HG03432 (cell line): ENCODE measurements at regions not wholly inside any gene's neighbourhood (a gene's known extent, or its start where the extent isn't known, plus 50 kb on each side); places are given as distances from the start of the nearest gene placed in this dataset.

ENCODE experiments used
- ATAC-seq: cut with Tn5 transposase; IDR thresholded peaks from one replicate; pipeline ENCODE4 v1.9.1; 2021; ENCODE audit warnings: mild to moderate bottlenecking, moderate library complexity; ENCODE audit not compliant: unreplicated experiment

DNA sequence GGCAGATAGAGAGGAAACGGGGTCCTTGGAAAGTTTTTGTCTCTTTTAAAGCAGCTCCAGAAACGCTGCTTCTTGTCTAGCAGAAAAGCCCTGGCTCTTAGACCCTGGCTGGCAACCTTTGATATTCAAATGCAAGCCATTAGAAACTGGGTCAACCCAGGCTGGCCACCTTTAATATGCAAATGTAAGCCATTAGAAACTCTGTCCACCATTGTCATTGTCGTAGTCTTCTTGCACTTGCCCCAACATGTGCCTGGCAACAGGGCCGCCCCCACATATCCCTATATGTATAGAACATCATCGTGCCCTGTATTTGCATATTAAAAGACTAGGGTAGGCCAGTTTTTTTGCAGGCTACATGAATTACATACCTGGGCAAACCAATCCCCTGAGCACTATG is 621.3 kb upstream of the DPP6 start:
- no peak for ATAC-seq

DNA sequence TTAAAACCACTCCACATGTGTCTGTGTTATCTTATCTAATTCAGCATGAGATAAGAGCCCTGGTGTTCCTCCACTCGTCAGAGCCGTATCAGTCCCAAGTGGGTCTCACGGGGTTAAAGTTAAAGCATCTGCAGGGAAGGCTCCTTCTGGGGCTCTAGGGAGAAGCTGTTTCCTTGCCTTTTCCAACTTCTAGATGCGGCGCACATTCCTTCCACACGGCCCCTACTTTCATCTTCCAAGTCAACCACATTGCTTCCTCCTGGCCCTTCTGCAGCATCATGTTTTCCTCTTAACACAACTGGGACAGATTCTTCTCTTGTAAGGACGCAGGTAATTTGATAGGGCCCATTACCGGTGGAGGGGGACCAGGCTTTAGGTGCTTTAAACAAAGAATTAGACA is 620.1 kb upstream of the DPP6 start:
- ATAC-seq, result no peak

GRCh38 chr7:153433223-153433622 is 619.0 kb upstream of the DPP6 start:
- no peak for ATAC-seq

DNA sequence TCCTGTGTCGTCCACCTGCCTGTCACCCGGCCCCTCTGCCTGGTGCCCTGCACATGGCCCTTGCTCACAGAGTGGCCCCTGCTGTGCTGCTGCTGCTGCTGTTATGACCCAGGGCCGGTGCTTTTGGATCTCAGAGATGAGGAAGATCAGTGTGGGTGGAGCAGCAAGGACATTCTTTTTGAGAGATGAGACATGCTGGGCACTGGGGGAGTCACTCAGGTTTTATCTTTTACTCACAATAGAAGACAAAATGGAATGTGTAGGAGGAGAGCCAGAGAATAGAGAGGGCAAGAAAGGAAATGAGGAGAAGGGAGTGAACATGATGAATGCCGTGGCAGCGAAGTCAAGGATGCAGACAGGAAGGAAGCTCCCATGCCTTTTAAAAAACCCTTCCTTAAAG is 611.5 kb upstream of the DPP6 start:
- ATAC-seq, result no peak

DNA sequence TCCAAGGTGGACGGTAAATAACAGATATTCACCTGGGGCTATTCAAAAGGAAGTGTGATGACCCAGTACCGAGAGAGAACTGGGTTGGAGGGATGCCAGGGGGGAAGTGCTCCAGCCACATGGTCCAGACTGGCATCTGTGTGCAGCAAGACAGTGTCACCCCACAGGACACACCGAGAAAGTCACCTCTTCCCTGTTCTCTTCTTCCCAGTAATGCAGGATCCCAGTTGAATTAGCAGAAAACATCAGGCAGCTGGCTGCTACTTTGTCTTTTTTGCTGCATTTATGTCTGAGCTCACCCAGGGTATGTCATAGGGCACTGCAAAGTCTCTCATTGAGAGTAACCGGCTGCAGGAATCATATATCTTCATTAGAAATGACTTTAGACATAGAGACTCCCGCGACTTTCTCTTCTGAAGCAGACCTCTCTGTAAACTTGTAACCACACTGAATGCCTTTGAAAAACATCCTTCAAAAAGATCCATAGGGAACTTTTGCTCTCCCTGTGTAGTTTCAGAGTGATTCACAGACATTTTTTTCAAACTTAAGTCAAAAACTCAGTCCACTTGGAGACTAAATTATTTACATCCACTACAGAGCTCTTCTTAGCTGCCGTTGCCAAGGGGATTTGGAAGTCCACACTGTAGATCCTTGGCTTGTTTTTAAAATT is 609.0 kb upstream of the DPP6 start:
- ATAC-seq, result no peak

DNA sequence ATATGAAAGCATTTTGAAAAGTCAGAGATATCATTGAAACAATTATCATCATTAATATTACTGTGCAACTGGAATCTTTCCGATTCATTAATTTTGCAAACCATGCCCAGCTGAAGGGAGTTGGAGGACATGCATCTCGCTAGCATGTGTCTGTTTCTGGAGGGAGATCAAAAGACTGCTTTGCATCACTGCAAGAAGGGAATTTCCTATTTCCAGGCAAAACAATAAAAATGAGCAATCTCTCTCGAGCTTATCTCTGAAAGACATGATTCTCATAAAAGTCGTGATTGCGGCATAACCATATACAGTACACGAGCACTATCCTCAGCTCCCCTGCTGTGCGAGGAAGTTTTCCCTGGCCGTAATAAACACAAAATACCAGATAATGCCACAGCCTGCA is 607.6 kb upstream of the DPP6 start:
- no peak for ATAC-seq

DNA sequence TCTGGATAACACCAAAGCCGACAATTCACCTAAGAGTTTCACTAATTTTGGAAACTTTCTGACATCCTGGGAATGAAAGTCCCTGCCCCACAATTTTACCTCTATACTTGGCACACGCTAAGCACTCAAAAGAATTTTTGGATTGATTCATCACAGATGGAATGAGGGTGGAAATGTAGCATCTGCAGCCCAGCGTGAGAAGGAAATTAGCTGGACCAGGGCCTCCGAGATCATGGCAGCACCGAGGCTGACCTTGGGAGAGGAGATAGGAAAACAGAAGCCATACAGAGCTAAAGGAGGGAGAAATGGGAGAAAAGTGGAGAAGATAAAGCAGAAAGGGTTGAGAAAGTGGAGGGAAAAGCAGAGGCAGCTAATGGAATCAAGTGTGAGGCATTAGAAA is 606.6 kb upstream of the DPP6 start:
- no peak for ATAC-seq

GRCh38 chr7:153446490-153446889 is 605.7 kb upstream of the DPP6 start:
- no peak for ATAC-seq

- ATAC-seq, result no peak
These were observed 605.2 kb upstream of the DPP6 start for GRCh38 chr7:153447011-153447410.

DNA sequence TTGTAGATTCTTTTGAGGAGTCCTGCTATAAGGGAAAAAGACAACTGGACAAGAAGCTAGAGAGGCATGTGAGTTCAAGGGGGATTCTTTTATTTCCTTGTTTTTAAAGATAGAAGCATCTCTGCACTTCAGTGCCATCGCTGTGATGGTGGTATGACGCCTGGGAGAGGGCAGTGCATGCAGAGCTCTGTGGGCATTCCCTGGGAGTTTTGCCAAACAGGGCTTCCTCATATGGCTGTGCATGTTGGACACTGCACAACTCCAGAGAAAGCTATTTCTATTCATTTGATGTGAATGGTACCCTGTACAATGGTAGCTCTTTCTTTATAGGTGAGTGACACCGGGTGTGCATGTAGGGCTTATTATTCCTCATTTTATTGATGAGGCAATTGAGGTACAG is 599.5 kb upstream of the DPP6 start:
- ATAC-seq, result no peak

DNA sequence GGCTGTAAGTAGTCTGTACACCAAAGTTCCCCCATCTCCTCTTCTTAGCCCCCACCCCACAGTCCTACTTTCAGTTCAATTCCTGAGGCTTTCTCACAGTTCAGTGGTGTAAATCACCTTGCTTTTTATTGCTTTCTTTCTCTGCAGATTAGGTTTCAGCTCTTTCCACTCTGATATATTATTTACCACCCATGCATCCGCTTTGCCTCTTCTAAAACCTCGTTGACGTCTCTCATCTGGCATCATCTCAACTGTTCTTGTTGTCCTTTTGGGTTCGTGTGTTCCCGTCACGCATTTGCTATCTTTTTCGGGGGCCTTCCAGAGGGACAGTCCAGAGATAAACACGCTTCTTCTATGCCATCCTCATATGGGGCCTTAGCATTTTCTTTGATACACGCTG is 597.9 kb upstream of the DPP6 start:
- no peak for ATAC-seq

DNA sequence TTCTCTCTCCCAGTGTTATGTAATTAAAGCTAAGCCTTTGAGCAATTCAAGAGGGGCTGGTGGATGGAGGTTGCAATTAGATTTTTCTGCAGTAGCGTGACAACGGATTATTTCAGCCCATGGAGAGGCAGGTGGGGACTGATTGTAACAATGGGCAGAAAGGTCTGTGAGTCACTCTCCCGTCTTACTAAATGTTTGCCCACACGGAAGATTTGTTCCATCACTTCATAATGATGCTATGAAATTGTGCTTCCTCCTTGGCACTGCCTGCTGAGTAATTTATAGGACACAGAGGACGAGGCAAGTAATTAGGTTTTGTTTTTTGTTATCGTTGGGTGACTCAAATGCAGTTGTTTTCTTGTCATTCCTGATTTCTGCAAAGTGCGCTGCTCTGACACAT is 594.5 kb upstream of the DPP6 start:
- no peak for ATAC-seq

DNA sequence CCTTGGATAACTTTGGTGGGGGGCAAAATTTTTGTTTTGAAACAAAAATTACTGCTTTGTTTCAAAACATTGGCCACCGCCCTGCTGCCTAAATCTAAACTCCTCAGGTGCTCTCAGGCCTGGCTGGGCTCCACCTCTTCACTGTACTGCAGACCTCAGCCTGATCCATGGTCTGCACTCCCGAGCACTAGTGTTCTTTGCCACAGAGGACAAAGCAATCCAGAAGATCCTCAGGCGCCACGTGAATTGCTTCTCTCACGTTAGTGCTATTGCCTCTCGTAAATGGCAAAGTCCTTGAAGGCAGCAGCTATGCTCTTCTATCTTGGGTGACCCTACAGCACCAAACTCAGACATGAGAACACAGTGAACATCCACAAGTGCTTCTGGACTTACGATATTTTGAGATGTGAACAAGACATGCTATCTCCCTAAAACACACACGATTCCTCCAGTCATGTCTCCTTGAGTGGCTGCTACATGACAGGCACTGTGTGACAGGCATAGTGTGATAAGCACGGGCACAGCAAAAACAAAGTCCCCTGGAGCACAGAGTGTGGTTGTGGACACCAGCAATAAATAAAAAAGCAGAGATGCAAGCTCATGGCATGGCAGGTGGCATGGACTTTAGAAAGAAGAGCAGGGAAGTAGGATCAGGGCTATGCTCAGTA is 582.1 kb upstream of the DPP6 start:
- ATAC-seq, result no peak

DNA sequence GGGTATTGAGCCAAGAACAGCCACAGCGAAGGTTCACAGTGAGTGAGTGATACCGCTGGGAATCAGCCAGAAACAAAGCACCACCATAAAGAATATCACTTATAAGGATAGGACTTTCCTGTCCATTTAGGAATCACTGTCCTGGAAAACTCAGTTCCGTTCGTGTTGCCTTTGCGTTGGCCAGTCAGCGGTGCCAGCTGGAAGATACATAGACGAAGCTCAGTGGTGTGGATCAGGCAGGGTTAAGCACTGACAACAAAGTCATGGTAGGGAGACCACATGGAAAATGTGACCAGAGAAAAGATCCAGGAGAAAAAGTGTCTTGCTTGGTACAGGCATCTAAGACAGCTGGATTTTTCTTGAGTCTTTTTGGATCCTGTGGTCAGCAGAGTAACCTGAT is 579.7 kb upstream of the DPP6 start:
- ATAC-seq, result no peak

GRCh38 chr7:153473185-153473584 is 579.0 kb upstream of the DPP6 start:
- ATAC-seq, result no peak

- no peak for ATAC-seq
These were observed 577.0 kb upstream of the DPP6 start for GRCh38 chr7:153475239-153475638.

- no peak for ATAC-seq
These were observed 576.0 kb upstream of the DPP6 start for GRCh38 chr7:153476166-153476565.

DNA sequence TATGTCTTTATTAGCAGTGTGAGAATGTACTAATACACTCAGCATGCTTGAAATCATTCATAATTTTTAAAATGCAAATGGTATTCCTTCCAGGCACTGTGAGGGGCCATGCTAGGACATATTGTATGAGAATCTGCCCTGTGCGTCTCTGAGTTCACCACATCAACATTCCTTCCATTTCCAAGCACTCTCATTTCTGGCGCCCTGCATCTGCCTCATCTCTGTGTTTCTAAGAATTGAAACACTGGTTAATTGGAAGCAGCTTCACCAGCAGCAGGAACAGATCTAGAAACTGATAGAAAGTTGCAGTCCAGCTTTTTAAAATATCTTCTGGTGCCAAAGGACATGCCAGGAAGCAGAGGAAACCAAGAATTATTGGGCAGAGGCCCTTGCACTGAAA is 555.9 kb upstream of the DPP6 start:
- no peak for ATAC-seq

- ATAC-seq, result no peak
These were observed 549.1 kb upstream of the DPP6 start for GRCh38 chr7:153503093-153503492.

GRCh38 chr7:153504288-153505075 is 547.7 kb upstream of the DPP6 start:
- no peak for ATAC-seq

DNA sequence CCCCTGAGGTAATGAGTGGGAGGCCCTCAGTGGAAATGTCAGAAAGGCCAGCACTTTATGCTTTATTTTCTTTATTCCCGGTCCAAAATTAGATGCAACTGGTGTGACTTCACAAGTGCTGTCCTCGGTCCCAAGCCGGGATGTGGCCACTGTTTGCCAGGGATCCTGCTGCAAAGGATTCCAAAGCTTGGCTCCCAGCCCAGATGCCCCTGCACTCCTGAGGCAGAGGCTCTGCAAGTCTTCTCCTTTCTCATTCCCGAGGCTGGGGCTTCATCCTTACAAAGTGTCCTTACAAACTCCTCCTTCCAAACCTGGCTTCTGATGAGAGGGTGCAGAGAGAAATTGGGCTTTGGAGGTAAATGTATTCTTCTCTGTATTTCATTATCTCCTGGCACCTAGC is 544.3 kb upstream of the DPP6 start:
- ATAC-seq, result no peak

DNA sequence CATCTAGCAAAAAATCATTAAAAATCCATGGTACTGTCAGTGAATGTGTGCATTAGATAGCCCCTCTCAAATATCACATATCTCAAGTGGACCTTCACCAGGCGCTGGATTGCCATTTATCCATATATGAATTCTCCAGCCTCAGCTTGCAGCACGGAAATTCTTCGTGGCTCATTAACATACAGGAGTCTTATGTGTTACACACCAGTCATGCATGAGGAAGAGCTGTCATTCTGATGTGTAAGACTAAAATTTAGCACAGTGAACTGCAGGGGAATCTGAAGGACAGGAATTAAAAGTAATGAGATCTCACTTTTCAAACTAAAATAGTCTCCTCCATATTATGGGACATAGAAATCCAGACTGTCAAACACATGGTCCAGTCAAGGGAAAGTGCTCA is 542.4 kb upstream of the DPP6 start:
- ATAC-seq, result no peak
